GM12892 (cell line): ENCODE measurements at regions not wholly inside any gene's neighbourhood (a gene's known extent, or its start where the extent isn't known, plus 50 kb on each side); places are given as distances from the start of the nearest gene placed in this dataset.
A peak's percentile ranks its signal among the peaks of the same experiment; 100 is the strongest.
"Not testable (repeated sequence)": the region's sequence is repeated elsewhere in the genome, so short reads cannot be mapped to it uniquely, and the experiment has no call there.

ENCODE experiments used
- DNase-seq: peaks from one replicate; pipeline ENCODE4 v3.0.0; 2011; ENCODE audit not compliant: insufficient read length
- FAIRE-seq: peaks from 2 replicates; lab custom pipeline; 2011; peaks lifted over from hg19 to GRCh38; lab: Jason Lieb, UNC
- POLR2A ChIP-seq: IDR thresholded peaks from 2 replicates; pipeline ENCODE4 v1.6.1; 2011; ENCODE audit warnings: low read depth, low read length, control low read depth
- POLR2AphosphoS5 ChIP-seq: IDR thresholded peaks from 2 replicates; pipeline ENCODE4 v1.6.1; 2011; ENCODE audit warnings: low read depth, low read length, control low read depth
- TAF1 ChIP-seq: IDR thresholded peaks from 2 replicates; pipeline ENCODE4 v1.6.1; 2011; ENCODE audit warnings: low read depth, mild to moderate bottlenecking, control low read depth, low read length, borderline replicate concordance

DNA sequence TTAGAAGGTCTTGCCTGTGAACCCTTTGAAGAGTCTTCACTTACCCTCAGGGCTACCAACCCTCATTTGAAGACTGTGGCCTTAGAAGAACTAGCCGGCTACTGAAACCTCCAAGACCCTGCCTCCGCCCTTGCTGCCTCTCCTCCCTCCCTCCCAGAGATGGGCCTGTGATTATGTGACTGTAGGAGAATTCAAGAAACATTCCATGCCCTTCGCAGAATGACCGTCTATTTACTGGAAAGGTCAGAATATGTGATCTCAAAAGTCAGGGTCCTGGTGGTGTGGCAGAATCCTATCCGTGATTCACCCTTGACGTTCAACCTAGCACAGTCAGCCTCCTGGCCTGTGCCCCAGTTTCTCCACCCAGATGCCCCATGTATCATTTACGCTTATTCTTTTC is 109.6 kb downstream of the CTNND1 start:
- no peak for FAIRE-seq
- TF ChIP-seq POLR2AphosphoS5 (no peak), POLR2A (no peak), TAF1 (no peak)
- DNase-seq = no peak

DNA sequence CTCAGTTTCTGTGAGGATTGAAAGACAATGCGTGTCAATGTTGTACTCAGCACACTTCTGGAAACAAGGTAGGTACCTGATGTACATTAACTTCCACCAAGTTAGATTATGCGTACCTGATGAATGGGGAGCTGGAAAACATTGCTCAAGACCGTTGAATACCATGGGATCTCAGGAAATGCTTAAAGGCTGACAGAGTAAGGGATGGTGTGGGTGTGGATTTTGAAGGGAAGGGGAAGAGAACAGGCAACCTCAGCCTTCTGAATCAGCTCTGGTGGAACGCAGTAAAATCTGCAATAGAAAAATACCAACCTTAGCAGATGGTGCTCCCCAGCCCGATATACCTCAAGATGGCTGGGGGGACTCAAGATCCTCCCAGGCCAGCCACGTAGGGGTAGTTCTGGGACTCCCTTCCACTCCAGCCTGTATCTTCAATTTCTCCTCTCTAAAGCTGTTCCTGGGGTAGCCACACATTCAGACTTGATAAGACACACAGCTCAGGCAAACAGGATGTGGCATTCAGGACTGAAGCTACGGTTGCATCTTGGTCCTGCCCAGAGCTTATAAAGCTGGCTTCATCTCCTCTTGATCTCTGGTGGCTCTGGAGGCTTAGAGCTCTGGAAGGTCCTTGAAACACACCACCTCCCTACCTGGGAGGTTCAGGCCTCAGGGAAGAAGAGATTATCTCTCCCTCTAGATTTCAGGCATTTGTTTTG is 111.8 kb downstream of the CTNND1 start:
- TF ChIP-seq POLR2A = no peak
- DNase-seq (no peak), FAIRE-seq (no peak)

- FAIRE-seq = no peak
- no peak for TF ChIP-seq POLR2A
- no peak for TF ChIP-seq TAF1
- no peak for TF ChIP-seq POLR2AphosphoS5
- no peak for DNase-seq
These were observed 113.4 kb downstream of the CTNND1 start for GRCh38 chr11:57874981-57875380.

DNA sequence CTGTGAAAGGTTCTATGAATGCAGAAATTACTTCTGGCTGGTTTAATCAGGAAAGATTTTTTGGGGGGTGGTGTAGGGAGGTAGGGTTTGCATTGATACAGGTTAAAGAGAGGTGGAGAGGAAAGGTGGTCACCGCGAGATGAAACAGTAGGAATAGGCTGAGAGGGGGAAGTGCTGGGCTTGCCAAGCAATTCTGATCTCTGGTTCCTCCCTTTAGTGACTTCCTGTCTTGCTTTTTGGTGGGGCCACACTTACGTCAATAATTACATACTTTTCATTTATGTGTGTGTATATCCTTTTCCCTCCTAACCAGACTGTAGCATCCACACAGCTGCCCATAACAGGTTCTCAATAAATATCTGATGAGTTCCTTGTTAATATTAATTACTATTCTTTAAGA is 120.0 kb downstream of the CTNND1 start:
- no peak for DNase-seq
- no peak for FAIRE-seq
- TF ChIP-seq POLR2A = no peak
- TF ChIP-seq POLR2AphosphoS5 = no peak
- TF ChIP-seq TAF1 = no peak

- no peak for FAIRE-seq
- no peak for DNase-seq
- no peak for TF ChIP-seq POLR2A
- TF ChIP-seq TAF1 = no peak
- no peak for TF ChIP-seq POLR2AphosphoS5
These were observed 122.0 kb downstream of the CTNND1 start for GRCh38 chr11:57883630-57884029.

GRCh38 chr11:57885298-57886050 is 123.9 kb downstream of the CTNND1 start:
- FAIRE-seq = no peak
- DNase-seq = no peak
- no peak for TF ChIP-seq POLR2AphosphoS5
- TF ChIP-seq POLR2A = no peak
- no peak for TF ChIP-seq TAF1

- DNase-seq = no peak
- FAIRE-seq = no peak
- TF ChIP-seq TAF1 (no peak), POLR2A (no peak), POLR2AphosphoS5 (no peak)
These were observed 126.8 kb downstream of the CTNND1 start for GRCh38 chr11:57888386-57888785.

GRCh38 chr11:57890521-57890920 is 128.9 kb downstream of the CTNND1 start:
- FAIRE-seq (no peak), DNase-seq (no peak)
- TF ChIP-seq POLR2AphosphoS5 (no peak), TAF1 (no peak), POLR2A (no peak)

GRCh38 chr11:57893200-57893599 is 130.5 kb upstream of the OR9Q1 start:
- DNase-seq = not testable (repeated sequence)
- FAIRE-seq = peak; percentile 89

DNA sequence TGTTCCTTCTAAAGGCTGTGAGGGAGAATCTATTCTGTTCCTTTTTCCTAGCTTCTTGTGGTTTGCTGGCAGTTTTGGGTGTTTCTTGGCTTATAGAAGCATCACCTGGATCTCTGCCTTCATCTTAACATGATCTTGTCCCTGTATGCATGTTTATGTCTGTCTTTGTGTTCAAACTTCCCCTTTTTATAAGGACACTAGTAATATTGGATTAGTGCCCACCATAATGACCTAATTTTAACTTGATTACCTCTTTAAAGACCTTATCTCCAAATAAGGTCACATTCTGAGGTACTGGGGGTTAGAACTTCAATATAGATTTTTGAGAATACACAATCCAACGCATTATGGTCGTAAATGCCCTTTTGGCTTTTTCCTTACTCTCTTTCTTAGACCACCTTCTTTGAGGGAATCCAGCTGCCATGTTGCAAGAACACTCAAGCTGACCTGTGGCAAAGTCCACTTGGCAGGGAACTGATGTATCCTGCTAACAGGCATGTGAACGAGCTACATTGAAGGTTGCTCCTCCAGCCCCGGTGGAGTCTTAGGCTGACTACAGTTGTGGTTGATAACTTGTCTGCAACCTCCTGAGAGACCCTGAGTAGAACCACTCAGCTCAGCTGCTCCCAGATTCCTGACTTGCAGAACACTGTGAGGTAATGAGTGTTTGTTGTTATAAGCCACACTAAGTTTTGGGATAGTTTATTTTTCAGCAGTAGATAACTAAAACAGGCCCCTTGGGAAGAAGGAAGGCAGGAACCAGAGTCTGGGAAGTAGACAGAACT is 127.1 kb upstream of the OR9Q1 start:
- no peak for TF ChIP-seq POLR2A
- no peak for TF ChIP-seq POLR2AphosphoS5
- TF ChIP-seq TAF1 = no peak
- FAIRE-seq (peak; percentile 67), DNase-seq (no peak)

- peak; percentile 42 for FAIRE-seq
These were observed 124.3 kb upstream of the OR9Q1 start for GRCh38 chr11:57899378-57899777.

More at GRCh38 chr11:57899378-57899777, 124.3 kb upstream of the OR9Q1 start:
- TF ChIP-seq POLR2A (no peak), POLR2AphosphoS5 (no peak), TAF1 (no peak)
- DNase-seq = no peak
